ENCODE measurements at regions not wholly inside any gene's neighbourhood (a gene's known extent, or its start where the extent isn't known, plus 50 kb on each side); places are given as distances from the start of the nearest gene placed in this dataset.

- no peak for TF ChIP-seq ATF2 (IDR thresholded peaks at IDR 0.05; ENCODE audit: low read length)
- TF ChIP-seq RCOR1 (conservative IDR thresholded peaks at IDR 0.05; ENCODE audit: low read depth, low read length): no peak
- TF ChIP-seq ZZZ3 (IDR thresholded peaks at IDR 0.05; ENCODE audit: control insufficient read depth, insufficient read length, low read depth): no peak
- TF ChIP-seq MAX (IDR thresholded peaks at IDR 0.05; ENCODE audit: low read depth, low read length): no peak
- no peak for TF ChIP-seq POLR2A (IDR thresholded peaks at IDR 0.05; ENCODE audit: low read depth, low read length)
- TF ChIP-seq HDAC2 (IDR thresholded peaks at IDR 0.05): no peak
- TF ChIP-seq CTCF (IDR thresholded peaks at IDR 0.05 in 2 of 3, conservative IDR thresholded peaks at IDR 0.05 in 1 of 3; ENCODE audit: control insufficient read depth in 2 of 3, extremely low read depth in 1 of 3, insufficient read depth in 1 of 3, low read depth in 3 of 3, low read length in 3 of 3): no peak
- TF ChIP-seq ZBED1 (IDR thresholded peaks at IDR 0.05; ENCODE audit: borderline replicate concordance): no peak
These were observed 385.2 kb downstream of the NUF2 start for GRCh38 chr1:163706915-163707314.
